OCI-LY1 (cell line): ENCODE measurements at regions not wholly inside any gene's neighbourhood (a gene's known extent, or its start where the extent isn't known, plus 50 kb on each side); places are given as distances from the start of the nearest gene placed in this dataset.

Source experiments
- H2AFZ ChIP-seq: fragments of 200-600 bp; sonication (generic), shearing (Covaris generic); 2 replicates; pipeline ENCODE4 v1.6.0; 2014; ENCODE audit warnings: antibody characterized with exemption, mild to moderate bottlenecking, low read length
- H3F3A ChIP-seq: fragments of 200-600 bp; sonication (generic), shearing (Covaris generic); 2 replicates; pipeline ENCODE4 v1.6.0; 2014; ENCODE audit warnings: mild to moderate bottlenecking, antibody characterized with exemption, low read length, moderate library complexity; ENCODE audit not compliant: insufficient read depth
- H3K27ac ChIP-seq: fragments of 200-600 bp; sonication (generic); 2 replicates; pipeline ENCODE4 v1.5.1; 2014; ENCODE audit warnings: low read length, mixed run types, mild to moderate bottlenecking, low read depth; ENCODE audit not compliant: poor library complexity, severe bottlenecking
- H3K27me3 ChIP-seq: fragments of 200-600 bp; sonication (generic); 2 replicates; pipeline ENCODE4 v1.6.0; 2014; ENCODE audit warnings: antibody characterized with exemption, mild to moderate bottlenecking, low read length, moderate library complexity; ENCODE audit not compliant: insufficient read depth
- H3K36me3 ChIP-seq: fragments of 200-600 bp; sonication (generic); 2 replicates; pipeline ENCODE4 v1.6.1; 2014; ENCODE audit warnings: mild to moderate bottlenecking, antibody characterized with exemption, low read length, moderate library complexity, mixed read lengths; ENCODE audit not compliant: insufficient read depth
- H3K4me1 ChIP-seq: fragments of 200-600 bp; sonication (generic); 2 replicates; pipeline ENCODE4 v1.5.1; 2014; ENCODE audit warnings: mild to moderate bottlenecking, low read length, moderate library complexity; ENCODE audit not compliant: insufficient read depth, severe bottlenecking
- H3K4me2 ChIP-seq: fragments of 200-600 bp; sonication (generic), shearing (Covaris generic); 2 replicates; pipeline ENCODE4 v1.6.1; 2014; ENCODE audit warnings: low read length
- H3K4me3 ChIP-seq: fragments of 200-600 bp; sonication (generic); 2 replicates; pipeline ENCODE4 v1.5.1; 2014; ENCODE audit warnings: low read length, low read depth, mild to moderate bottlenecking, mixed read lengths; ENCODE audit not compliant: poor library complexity, severe bottlenecking
- H3K79me2 ChIP-seq: fragments of 200-600 bp; shearing (Covaris generic); 2 replicates; pipeline ENCODE4 v1.6.1; 2016; ENCODE audit warnings: mixed run types, low read length, mixed read lengths; ENCODE audit not compliant: insufficient read depth
- H3K9ac ChIP-seq: fragments of 200-600 bp; sonication (generic), shearing (Covaris generic); 2 replicates; pipeline ENCODE4 v1.6.1; 2014; ENCODE audit warnings: mild to moderate bottlenecking, low read length, mixed read lengths
- H3K9me2 ChIP-seq: fragments of 200-600 bp; sonication (generic), shearing (Covaris generic); 2 replicates; pipeline ENCODE4 v1.6.1; 2014; ENCODE audit warnings: low read depth, mild to moderate bottlenecking, low read length, mixed read lengths
- H3K9me3 ChIP-seq: fragments of 200-600 bp; shearing (Covaris generic); 2 replicates; pipeline ENCODE4 v1.6.1; 2014; ENCODE audit warnings: low read length, mixed read lengths
- H4K20me1 ChIP-seq: fragments of 200-600 bp; sonication (generic), shearing (Covaris generic); 2 replicates; pipeline ENCODE4 v1.6.0; 2016; ENCODE audit warnings: mild to moderate bottlenecking, low read length; ENCODE audit not compliant: insufficient read depth
- CTCF ChIP-seq: fragments of 200-600 bp; sonication (generic), shearing (Covaris generic); IDR thresholded peaks from 2 replicates; pipeline ENCODE4 v1.5.1; 2017; ENCODE audit warnings: mild to moderate bottlenecking, antibody characterized with exemption, low read length, moderate library complexity, mixed read lengths
- EZH2 ChIP-seq: fragments of 200-600 bp; sonication (generic), shearing (Covaris generic); IDR thresholded peaks from 2 replicates; pipeline ENCODE4 v1.8.0; 2017; ENCODE audit warnings: borderline replicate concordance, mixed run types, mild to moderate bottlenecking, antibody characterized with exemption, low read length, moderate library complexity, mixed read lengths

DNA sequence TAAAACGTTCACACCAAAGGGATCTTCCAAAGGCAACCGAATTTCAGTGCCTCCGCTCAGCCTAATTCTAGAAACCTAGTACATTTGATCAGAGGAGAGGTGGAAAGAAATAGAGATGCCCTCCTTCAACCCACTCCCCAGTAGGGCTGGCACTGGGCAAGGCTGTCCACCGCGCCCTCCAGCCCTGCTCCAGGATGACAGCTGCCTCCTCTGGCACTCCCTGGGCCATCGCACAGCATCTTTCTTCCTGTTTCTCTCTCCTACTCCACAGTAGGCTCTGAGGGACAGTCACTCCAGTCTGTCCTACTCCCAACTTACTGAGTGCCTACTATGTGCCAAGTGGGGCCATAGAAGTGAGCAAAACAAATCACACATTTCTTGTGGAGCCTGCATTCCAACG lies 226.2 kb downstream of the SKIDA1 start:
- H3K79me2 ChIP-seq = no peaks in the 10 kb centered on the region
- no peaks in the 10 kb centered on the region for H3K9me3 ChIP-seq
- H3K4me1 ChIP-seq = no peaks in the 10 kb centered on the region
- no peak overlapping the region for H3K27ac ChIP-seq
- no peaks in the 10 kb centered on the region for H3K27me3 ChIP-seq
- H4K20me1 ChIP-seq = no peaks in the 10 kb centered on the region
- no peak overlapping the region for H3K4me2 ChIP-seq
- H3K9ac ChIP-seq = no peak overlapping the region
- H3K9me2 ChIP-seq = no peaks in the 10 kb centered on the region
- no peak overlapping the region for H2AFZ ChIP-seq
- H3K4me3 ChIP-seq = no peak overlapping the region
- H3K36me3 ChIP-seq = no peaks in the 10 kb centered on the region
- no peaks in the 10 kb centered on the region for H3F3A ChIP-seq
- TF ChIP-seq EZH2 = no peak
- no peak for TF ChIP-seq CTCF

DNA sequence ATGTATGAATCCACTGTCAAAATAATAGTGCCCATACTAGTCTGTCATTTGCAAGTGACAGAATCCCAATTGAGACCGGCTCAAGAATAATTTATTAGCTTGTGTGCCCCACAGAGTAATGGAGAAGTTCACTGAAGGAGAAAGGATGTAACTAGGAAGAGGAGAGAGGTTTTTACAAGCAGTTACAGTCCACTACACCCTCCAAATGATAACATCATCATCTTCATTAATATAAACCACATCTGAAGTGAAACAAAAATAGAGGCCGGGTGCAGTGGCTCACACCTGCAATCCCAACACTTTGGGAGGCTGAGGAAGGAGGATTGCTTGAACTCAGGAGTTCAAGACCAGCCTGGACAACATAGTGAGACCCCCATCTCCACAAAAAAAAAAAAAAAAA lies 226.8 kb downstream of the SKIDA1 start:
- no peaks in the 10 kb centered on the region for H3K9me3 ChIP-seq
- no peaks in the 10 kb centered on the region for H3K9me2 ChIP-seq
- H3K4me3 ChIP-seq = no peak overlapping the region
- H3K27ac ChIP-seq = no peak overlapping the region
- H3K4me1 ChIP-seq = no peaks in the 10 kb centered on the region
- H3K27me3 ChIP-seq = no peaks in the 10 kb centered on the region
- H3K36me3 ChIP-seq = no peaks in the 10 kb centered on the region
- H3F3A ChIP-seq = no peaks in the 10 kb centered on the region
- H2AFZ ChIP-seq = no peak overlapping the region
- no peak for TF ChIP-seq EZH2
- TF ChIP-seq CTCF = no peak
- H4K20me1 ChIP-seq = no peaks in the 10 kb centered on the region
- no peak overlapping the region for H3K9ac ChIP-seq
- H3K4me2 ChIP-seq = no peak overlapping the region
- H3K79me2 ChIP-seq = no peaks in the 10 kb centered on the region

DNA sequence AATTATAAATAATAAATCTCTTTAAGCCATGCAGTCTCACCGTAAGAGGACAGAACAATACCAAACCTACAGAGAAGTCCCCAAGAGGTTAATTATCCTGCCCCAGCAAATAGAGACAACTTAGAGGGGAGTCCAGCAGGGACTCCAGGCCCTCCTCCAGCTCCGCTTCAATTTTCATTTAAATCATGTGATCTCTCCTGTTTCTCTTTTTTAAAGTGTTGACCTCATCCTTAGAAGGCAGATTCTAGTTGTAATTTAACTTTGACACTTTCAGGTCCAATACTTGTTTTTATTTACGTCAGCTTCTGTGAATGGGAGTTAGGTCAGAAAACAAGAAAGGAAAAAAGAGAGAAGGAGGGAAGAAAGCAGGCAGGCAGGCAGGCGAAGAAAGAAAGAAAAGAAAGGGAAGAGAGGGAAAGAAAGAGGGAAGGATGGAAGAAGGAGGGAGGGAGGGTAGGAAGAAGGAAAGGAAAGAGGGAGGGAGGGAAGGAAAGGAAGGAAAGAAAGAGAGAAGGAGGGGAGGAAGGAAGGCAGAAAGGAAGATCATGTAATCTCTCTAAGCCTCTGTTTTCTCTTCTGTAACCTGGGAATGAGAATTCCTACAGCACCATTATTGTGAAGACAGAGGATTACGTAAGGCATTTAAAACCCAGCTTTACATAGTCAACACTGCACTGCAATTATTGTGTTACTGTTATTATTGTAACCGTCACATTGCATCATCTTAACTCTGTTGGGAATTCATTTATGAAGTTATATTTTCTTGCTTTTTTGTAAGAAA lies 227.7 kb downstream of the SKIDA1 start:
- H4K20me1 ChIP-seq = no peaks in the 10 kb centered on the region
- H3K27ac ChIP-seq = no peak overlapping the region
- no peaks in the 10 kb centered on the region for H3K4me1 ChIP-seq
- H3K36me3 ChIP-seq = no peaks in the 10 kb centered on the region
- no peaks in the 10 kb centered on the region for H3F3A ChIP-seq
- H3K9ac ChIP-seq = no peak overlapping the region
- H2AFZ ChIP-seq = no peak overlapping the region
- no peaks in the 10 kb centered on the region for H3K27me3 ChIP-seq
- H3K9me2 ChIP-seq = no peaks in the 10 kb centered on the region
- H3K4me2 ChIP-seq = no peak overlapping the region
- no peaks in the 10 kb centered on the region for H3K79me2 ChIP-seq
- H3K9me3 ChIP-seq = no peaks in the 10 kb centered on the region
- no peak overlapping the region for H3K4me3 ChIP-seq
- no peak for TF ChIP-seq CTCF
- TF ChIP-seq EZH2 = no peak
